Forelimb muscle (tissue), 1 donor: ENCODE measurements at regions not wholly inside any gene's neighbourhood (a gene's known extent, or its start where the extent isn't known, plus 50 kb on each side); places are given as distances from the start of the nearest gene placed in this dataset.
"Not testable (repeated sequence)": the region's sequence is repeated elsewhere in the genome, so short reads cannot be mapped to it uniquely, and the experiment has no call there.

Experiments
- DNase-seq: peaks from one replicate; pipeline ENCODE4 v3.0.0-alpha.2; 2013; ENCODE audit warnings: low read depth

DNA sequence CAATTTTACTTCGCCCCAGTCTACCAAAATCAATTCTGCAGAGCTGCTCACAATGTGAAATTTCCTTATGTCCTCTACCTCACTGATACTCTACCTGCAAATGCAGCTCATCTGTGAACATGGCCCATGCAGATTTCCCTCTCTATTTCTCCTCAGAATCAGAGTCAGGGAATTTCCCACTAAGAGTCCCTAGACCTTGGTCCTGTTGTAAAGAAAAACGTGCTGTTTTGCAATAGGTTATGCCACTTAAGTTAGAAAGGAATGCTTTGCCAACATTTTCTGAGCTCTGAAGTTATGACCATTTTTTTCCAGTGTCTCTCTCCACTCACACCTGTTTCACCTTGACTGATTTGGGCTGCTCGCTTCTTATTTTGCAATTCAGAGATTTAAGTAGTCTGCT, 524.0 kb downstream of the TTLL7 start:
- not testable (repeated sequence) for DNase-seq

- not testable (repeated sequence) for DNase-seq
Observed at GRCh38 chr1:83473986-83474385, 524.9 kb downstream of the TTLL7 start.

GRCh38 chr1:83472066-83472465, 526.9 kb downstream of the TTLL7 start:
- DNase-seq = not testable (repeated sequence)

- not testable (repeated sequence) for DNase-seq
Observed at GRCh38 chr1:83471272-83471671, 527.7 kb downstream of the TTLL7 start.

DNA sequence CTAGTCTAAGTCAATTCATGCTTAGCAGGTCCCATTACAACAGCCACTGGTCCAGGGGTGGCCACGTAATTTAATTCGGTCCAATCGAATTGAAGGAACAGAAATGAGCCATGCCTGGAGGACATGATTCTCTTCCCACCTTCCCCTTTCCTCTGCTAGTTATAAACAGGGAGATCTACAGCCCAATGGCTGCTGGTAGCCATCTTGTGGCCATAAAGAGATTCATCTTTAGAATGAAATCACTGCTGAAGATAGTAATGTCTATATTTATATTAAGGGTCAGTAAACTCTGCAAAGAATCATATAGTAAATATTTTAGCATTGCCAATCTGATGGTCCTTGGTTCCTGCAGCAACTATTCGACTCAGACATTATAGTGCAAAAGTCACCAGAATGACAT, 530.6 kb downstream of the TTLL7 start:
- not testable (repeated sequence) for DNase-seq

GRCh38 chr1:83457735-83458248, 541.1 kb downstream of the TTLL7 start:
- DNase-seq = not testable (repeated sequence)

GRCh38 chr1:83457281-83457680, 541.7 kb downstream of the TTLL7 start:
- not testable (repeated sequence) for DNase-seq

- not testable (repeated sequence) for DNase-seq
Observed at GRCh38 chr1:83455753-83456152, 543.2 kb downstream of the TTLL7 start.

GRCh38 chr1:83445873-83446272, 553.1 kb downstream of the TTLL7 start:
- not testable (repeated sequence) for DNase-seq

DNA sequence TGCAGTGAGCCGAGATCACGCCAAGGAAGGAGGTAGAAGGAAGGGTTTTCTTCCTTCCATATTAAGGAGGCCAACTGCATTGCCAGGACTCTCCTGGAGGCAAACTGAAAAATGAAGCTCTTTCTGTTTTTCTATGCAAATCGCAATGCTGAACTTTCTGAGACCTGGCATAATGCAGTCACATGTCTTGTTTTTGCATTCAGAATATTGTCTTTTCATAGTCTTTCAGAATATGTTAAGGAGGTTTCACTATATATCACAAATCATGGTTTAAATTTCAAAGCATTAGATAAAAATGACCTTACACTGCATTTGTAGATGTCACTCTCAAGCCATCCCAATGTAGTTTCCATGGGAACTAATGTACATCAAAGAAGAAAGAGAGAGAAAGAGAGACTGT, 556.5 kb downstream of the TTLL7 start:
- not testable (repeated sequence) for DNase-seq

GRCh38 chr1:83440586-83440985, 558.3 kb downstream of the TTLL7 start:
- not testable (repeated sequence) for DNase-seq

GRCh38 chr1:83440021-83440420, 558.9 kb downstream of the TTLL7 start:
- not testable (repeated sequence) for DNase-seq

DNA sequence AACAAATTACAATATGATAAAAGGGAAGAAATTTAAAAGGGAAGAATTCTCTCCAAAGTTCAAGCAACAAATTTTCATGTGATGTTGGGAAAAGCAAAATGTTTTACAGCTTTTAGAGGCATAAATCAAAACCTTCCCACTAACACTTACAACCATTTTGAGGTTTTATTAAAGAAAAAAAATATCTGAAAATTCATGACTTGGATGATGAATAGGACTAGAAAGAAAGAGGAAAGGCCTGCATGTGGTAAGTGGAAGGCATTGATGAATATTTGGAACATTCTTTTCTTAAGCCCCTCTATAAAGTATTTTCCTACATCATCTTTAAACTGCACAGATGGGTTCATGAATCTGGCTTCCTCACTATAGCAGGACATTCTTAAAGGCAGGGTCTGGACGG, 560.6 kb downstream of the TTLL7 start:
- not testable (repeated sequence) for DNase-seq

DNA sequence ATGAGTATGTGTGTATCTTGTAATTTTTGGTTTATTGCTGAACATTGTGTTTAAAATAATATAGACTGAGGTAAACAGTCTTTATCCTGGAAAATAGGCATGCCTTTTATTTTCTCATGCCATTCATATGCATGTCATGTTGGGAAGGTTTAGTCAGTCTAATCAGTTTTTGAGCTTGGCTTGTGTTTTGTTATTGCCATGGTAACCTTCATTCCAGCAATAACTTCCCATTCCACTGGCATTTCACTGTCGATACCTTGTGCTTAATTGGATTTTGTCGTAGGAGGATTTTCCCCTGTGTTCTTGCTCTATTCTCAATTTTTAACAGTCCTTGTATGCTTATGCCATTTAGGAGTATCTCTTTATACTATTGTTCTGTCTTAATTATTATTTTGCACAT, 563.6 kb downstream of the TTLL7 start:
- DNase-seq = not testable (repeated sequence)

DNA sequence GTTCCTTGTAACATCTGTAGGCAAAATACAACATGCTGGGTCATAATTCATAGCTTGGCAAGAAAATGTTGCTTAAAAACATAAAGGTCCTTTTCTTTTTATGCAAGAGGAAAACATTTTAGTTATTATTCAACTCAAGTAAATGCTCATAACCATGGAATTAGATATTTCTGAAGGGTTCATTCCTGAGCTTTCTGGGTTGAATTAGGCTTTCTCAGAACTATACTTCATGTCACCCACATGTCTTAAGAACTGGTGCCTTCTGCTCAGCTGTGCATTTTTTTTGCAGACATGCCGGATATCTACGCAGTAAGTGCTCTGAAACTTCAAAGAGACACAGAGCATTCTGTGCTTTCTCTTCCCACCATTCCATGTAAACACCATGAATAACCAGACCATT, 571.4 kb downstream of the TTLL7 start:
- DNase-seq = not testable (repeated sequence)

DNA sequence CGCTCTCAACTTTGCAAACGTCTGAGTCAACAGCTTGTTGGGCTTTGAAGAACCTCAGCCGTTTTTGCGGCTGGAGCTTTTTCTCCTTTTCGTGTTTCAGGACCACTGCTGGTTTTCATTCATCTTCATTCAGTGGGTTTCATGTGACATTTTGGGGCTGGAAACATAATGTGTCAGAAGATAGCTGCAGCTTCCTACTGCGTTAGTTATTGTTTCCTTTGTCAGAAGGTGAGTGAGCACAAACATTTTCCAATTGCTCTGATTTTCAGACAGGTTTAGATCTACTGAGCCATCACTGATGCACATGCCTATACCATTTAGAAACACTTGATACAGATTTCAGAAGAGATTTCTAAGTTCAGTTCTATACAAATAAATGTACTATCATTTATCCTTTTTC, 575.5 kb downstream of the TTLL7 start:
- DNase-seq = not testable (repeated sequence)

DNA sequence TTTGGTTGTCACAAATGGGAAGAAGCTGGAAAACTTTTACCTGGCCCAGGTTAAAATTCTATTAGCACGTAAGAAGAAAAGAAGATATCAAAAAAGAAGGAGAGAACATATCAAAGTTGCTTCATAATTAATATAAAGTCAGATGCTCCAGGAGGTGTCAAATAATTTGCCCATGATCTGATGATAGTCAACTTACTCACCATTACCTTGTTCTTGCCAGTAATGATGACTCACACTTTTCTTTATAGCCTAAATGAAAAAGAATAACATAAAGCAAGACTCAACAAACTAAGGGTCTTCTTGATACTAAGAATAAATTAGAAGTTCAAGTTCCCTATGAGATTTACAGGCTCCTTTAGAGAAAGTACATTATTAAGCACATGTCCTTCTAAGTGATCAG, 580.4 kb downstream of the TTLL7 start:
- DNase-seq = no peak

- not testable (repeated sequence) for DNase-seq
Observed at GRCh38 chr1:83413839-83414107, 585.2 kb downstream of the TTLL7 start.

- DNase-seq = not testable (repeated sequence)
Observed at GRCh38 chr1:83410746-83411413, 588.1 kb downstream of the TTLL7 start.

DNA sequence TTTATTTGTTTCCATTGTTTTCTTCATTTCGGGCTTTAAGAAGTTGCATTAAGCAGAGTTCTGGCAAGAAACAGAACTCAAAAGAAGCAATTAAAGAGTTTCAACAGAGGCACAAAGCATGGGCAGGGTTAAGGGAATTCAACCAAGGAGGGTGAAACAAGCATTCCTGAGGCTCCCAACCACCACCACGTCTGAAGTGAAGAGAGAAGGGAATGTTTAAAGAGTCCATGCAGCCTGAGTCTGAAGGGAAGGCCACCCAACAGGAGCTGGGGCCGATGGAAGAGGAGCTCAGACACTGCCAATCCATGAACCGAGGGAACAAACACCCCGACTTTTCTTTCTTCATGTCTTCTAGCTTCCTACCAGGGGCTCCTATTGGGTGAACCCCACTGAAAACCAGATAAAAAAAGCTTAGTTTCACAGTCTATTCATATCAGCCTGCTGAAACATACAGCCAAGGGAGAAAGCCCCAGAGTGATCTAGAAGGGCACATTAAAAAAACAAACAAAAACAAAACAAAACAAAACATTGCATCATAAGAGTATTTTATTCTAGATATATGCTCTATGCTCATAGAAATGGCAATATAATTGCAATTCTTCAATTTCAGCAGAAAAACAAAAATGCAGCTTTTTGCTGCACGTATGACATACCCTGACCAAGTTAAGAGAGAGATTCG, 592.1 kb downstream of the TTLL7 start:
- DNase-seq = not testable (repeated sequence)

DNA sequence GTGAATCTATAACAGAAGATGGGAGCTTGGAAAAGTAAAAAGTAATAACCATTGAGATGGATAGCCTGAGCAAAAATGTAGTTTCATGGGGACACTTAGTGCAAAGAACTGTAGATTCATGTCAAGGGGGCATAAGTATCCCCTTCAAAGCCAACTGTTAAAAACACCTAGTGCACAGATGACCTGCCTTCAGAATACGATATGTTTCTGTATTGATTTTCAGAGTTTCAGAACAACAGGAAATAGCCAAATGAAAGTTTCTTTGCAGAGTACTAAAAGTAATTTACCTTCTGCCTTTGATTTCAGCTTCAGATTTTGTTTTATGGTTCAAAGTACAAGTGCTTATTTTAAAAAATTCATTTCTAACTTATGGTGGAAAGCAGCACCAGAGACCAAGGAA, 593.1 kb downstream of the TTLL7 start:
- DNase-seq = not testable (repeated sequence)

DNA sequence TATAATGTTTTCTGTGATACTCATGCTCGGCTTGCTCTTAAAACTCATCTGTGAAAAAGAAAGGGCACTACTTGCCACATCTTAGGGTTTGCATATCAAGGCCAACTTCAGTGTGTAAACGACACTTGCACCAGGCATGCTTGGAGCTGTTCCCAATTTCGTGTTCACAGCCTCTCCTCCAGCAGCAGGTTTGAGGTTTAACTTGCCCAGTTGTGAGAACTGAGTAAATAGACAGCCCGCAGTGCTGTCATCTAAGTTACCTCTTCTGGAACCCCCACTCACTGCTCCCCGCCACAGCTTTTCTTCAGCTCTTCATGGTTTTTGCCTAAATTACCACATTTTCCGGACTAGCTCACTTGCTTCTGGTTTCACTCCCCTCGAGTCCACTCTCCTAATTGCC, 595.4 kb downstream of the TTLL7 start:
- not testable (repeated sequence) for DNase-seq

GRCh38 chr1:83401146-83401545, 597.8 kb downstream of the TTLL7 start:
- not testable (repeated sequence) for DNase-seq
